ENCODE measurements at regions not wholly inside any gene's neighbourhood (a gene's known extent, or its start where the extent isn't known, plus 50 kb on each side); places are given as distances from the start of the nearest gene placed in this dataset.
"Not testable (repeated sequence)": the region's sequence is repeated elsewhere in the genome, so short reads cannot be mapped to it uniquely, and the experiment has no call there.

- no peak for DNase-seq
These were observed 183.0 kb upstream of the PRSS1 start for GRCh38 chr7:142566271-142566670.

- not testable (repeated sequence) for DNase-seq
These were observed 185.1 kb upstream of the PRSS1 start for GRCh38 chr7:142564125-142564524.

GRCh38 chr7:142563470-142563869 is 185.8 kb upstream of the PRSS1 start:
- no peak for DNase-seq

GRCh38 chr7:142562688-142563087 is 186.6 kb upstream of the PRSS1 start:
- DNase-seq, result no peak

- DNase-seq, result not testable (repeated sequence)
These were observed 187.9 kb upstream of the PRSS1 start for GRCh38 chr7:142561396-142561795.

- not testable (repeated sequence) for DNase-seq
These were observed 188.5 kb upstream of the PRSS1 start for GRCh38 chr7:142560770-142561169.

- DNase-seq, result no peak
These were observed 189.1 kb upstream of the PRSS1 start for GRCh38 chr7:142560166-142560565.

GRCh38 chr7:142557971-142558582 is 191.2 kb upstream of the PRSS1 start:
- peak; percentile 55 for DNase-seq

- peak; percentile 19 for DNase-seq
These were observed 192.5 kb upstream of the PRSS1 start for GRCh38 chr7:142556740-142557139.

GRCh38 chr7:142554560-142555532 is 194.4 kb upstream of the PRSS1 start:
- no peak for DNase-seq

- DNase-seq, result no peak
These were observed 196.1 kb upstream of the PRSS1 start for GRCh38 chr7:142553216-142553615.

GRCh38 chr7:142548978-142549377 is 200.3 kb upstream of the PRSS1 start:
- DNase-seq, result no peak

- DNase-seq, result no peak
These were observed 202.8 kb upstream of the PRSS1 start for GRCh38 chr7:142546452-142546851.

GRCh38 chr7:142542942-142543341 is 206.3 kb upstream of the PRSS1 start:
- no peak for DNase-seq

- no peak for DNase-seq
These were observed 207.2 kb upstream of the PRSS1 start for GRCh38 chr7:142542105-142542504.

GRCh38 chr7:142540371-142540770 is 208.9 kb upstream of the PRSS1 start:
- DNase-seq, result no peak

- DNase-seq, result peak; percentile 15
These were observed 209.4 kb upstream of the PRSS1 start for GRCh38 chr7:142539901-142540300.

- DNase-seq, result no peak
These were observed 211.5 kb upstream of the PRSS1 start for GRCh38 chr7:142537760-142538159.

GRCh38 chr7:142535123-142535779 is 214.0 kb upstream of the PRSS1 start:
- DNase-seq, result peak; percentile 72

- DNase-seq, result no peak
These were observed 214.5 kb upstream of the PRSS1 start for GRCh38 chr7:142534726-142535122.

GRCh38 chr7:142533920-142534319 is 215.4 kb upstream of the PRSS1 start:
- no peak for DNase-seq

GRCh38 chr7:142529591-142529990 is 219.7 kb upstream of the PRSS1 start:
- no peak for DNase-seq

GRCh38 chr7:142528608-142529408 is 220.5 kb upstream of the PRSS1 start:
- DNase-seq, result no peak

All from CD4-positive, alpha-beta T cell treated with Interleukin-4 for 4 hours (primary cell).